NCI-H345 (cell line): ENCODE measurements at regions not wholly inside any gene's neighbourhood (a gene's known extent, or its start where the extent isn't known, plus 50 kb on each side); places are given as distances from the start of the nearest gene placed in this dataset.

Source experiments
- DNase-seq: peaks from one replicate; lab custom pipeline; 2025; lab: John Stamatoyannopoulos, UW

DNA sequence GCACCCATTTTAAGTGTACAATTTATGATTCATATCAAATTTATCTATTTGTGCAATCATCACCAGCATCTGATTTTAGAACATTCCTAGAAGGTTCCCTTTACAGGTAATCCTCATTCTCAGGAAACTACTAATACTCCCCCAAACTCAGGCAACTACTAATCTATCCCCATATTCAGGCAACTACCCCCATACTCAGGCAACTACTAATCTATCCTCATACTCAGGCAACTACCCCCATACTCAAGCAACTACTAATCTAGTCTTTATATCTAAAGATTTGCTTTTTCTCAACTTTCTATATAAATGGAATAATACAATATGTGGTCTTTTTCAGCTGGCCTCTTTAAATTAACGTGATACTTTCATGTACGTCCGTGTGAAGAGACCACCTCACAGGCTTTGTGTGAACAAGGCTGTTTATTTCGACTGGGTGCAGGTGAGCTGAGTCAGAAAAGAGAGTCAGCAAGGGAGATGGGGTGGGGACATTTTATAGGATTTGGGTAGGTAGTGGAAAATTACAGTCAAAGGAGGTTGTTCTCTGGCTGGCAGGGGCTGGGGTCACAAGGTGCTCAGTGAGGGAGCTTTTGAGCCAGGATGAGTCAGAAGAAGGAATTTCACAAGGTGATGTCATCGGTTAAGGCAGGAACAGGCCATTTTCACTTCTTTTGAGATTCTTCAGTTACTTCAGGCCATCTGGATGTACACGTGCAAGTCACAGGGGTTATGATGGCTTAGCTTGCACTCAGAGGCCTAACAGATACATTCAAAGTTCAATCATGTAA, 1444.5 kb upstream of the CADM2 start:
- DNase-seq = no peak

- DNase-seq = no peak
Observed at GRCh38 chr3:83515123-83515522, 1443.7 kb upstream of the CADM2 start.

DNA sequence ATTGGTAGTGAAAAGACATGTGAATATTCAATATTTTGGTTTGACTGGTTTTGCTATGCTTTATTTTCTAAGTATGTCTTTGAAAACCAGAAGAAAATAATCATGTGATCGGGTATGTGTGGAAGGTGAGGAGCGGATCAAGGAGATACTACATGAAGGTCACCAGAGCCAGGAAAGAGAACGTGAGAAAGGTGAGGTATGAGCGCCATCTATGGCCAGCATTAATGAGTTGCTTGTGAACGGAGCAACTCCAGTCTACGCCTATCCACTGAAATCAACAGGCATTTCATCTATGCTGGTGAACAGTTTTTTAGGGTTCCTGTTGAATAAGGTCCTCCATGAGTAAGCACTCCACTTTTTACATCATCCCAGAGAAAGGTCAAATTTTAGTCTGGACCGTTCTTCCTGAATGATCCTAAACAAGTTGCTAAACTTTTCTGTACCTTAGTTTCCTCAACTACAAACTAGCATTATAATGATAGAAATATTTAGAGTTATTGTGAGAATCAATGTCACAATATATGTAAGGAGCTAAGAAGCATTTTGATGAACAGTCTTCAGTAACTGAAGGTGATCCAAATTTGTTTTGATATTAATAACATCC, 1435.2 kb upstream of the CADM2 start:
- peak; percentile 58 for DNase-seq

- DNase-seq = peak; percentile 48
Observed at GRCh38 chr3:83524901-83525300, 1433.9 kb upstream of the CADM2 start.

DNA sequence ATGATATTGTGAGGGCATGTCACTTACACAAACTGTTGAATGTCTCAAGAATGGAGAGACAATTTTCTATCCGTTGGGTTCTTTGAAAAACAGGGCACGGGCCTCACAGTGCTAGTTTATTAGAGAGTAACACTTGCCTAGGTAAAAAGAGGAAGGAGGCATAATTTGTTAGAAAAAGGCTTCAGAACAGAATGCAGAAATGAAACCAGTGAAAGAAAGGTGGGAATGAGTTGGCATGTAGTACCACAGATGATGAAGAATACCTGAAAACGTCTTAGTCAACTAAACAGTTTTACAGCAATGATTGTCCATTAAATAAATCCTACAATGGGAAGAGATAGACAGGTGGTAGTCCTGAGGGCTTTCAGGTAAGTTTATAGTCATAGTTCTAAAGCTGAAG, 1399.7 kb upstream of the CADM2 start:
- no peak for DNase-seq

DNA sequence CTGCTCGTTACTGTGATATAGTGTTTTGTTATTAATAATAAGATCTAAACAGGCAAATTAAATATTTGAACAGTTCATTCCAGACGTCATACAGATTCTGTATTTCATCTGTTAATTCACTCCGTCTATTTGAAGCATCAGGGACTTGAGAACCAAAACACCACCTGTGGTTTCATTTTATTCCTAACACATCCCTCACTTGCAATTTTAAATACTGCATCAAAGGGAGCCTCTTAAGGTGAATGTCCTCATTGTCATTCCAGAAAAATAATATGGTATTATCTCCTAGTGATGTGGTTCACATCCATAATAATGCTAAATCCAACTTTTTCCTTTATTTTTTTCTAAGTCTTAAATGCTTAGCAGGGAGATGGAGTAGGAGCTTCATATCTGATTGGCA, 1390.9 kb upstream of the CADM2 start:
- no peak for DNase-seq

GRCh38 chr3:83581546-83581945, 1377.2 kb upstream of the CADM2 start:
- DNase-seq = no peak

DNA sequence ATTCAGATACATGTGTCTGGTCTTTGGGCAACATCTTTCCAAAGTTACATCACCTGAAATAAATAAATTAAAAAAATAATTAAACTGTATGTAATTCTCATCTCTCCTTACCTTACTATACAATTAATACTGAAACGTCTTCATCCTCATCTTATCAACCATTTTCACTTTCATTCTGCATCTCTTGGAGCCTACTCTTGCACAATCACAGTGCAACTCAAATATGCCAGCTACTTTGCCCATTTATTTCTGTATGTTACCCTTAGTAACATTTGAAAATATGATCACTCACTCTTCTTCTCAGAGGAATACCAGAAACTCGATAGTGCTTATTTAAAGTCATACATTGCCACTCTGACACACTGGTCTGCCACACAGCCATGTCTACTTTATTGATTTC, 1357.1 kb upstream of the CADM2 start:
- peak; percentile 19 for DNase-seq

- DNase-seq = no peak
Observed at GRCh38 chr3:83622526-83622925, 1336.3 kb upstream of the CADM2 start.

GRCh38 chr3:83625261-83625660, 1333.5 kb upstream of the CADM2 start:
- DNase-seq = peak; percentile 33

- DNase-seq = no peak
Observed at GRCh38 chr3:83628471-83628870, 1330.3 kb upstream of the CADM2 start.

DNA sequence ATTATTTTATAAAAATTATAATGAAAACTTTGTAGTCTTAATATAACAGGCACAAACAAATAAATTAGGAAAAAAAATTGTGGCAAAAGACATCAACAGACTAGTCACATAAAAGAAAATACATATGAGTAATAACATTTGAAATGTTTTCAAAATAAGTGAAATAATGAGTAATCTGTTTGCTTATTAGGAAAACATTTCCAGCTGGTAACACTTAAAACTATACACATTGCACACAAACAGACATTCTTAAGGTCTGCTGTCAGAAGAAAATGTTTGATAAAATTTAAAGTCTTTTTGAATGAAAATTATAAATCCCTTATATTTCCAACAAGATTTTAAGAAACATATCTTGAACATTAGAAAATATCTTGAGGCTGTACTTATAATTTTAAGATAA, 1326.3 kb upstream of the CADM2 start:
- DNase-seq = no peak

GRCh38 chr3:83633758-83634157, 1325.0 kb upstream of the CADM2 start:
- DNase-seq = no peak

- no peak for DNase-seq
Observed at GRCh38 chr3:83649692-83650091, 1309.1 kb upstream of the CADM2 start.

GRCh38 chr3:83655083-83655482, 1303.7 kb upstream of the CADM2 start:
- DNase-seq = no peak

DNA sequence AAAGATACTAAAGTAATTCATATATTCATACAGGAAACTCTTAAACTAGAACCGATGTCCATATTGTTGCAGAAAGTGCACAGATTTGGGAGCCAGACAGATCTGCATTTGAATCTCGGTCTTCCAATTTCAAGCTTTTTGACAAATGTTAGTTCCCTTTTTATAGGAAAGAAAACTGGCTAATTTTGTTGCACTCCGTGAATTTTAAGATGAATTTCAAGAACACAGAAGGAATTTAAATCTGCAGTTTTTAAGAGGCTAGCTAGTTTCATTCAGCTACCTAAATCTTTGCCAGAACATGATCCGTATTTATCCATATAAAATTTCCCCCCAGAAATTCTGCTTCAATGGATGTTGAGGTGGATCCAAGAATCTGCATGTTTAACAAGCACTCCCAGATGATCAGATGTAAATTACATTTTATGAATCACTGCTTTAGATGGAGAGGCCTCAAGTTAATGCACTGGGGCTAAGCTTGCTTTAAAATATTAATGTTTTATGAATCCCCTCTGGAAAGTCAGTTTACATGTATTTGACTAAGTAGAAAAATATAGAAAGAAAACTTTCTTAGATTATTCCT, 1296.3 kb upstream of the CADM2 start:
- DNase-seq = no peak

- no peak for DNase-seq
Observed at GRCh38 chr3:83670416-83670815, 1288.4 kb upstream of the CADM2 start.

DNA sequence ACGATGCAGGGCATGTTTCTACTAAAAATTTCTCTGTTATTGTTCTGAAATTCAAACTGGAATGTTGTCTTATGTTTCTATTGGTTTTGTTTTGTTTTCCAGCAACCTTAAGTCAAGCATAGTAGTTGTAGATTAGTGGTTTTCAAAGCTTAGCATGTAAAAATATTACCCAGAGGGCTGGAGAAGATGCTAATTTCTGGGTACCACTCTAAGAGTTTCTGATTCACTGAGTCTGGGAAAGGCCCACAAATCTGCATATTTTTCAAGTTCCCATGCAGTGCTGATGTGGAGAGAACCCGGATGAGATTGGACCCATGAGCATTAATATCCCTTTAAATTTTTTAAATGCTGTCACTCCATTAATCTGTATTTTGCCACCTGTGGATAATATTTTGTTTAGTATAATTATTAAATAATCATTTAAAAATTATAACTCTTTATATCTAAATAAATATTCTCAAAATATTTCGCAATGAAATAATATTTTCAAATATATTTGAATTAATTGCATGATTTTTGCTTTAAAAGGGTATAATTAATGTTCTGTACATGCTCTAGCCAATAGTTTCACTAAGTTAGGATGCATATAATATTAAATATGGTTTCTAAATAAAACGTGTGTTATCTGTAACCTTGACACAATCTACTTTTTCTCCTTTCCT, 1274.7 kb upstream of the CADM2 start:
- DNase-seq = no peak

DNA sequence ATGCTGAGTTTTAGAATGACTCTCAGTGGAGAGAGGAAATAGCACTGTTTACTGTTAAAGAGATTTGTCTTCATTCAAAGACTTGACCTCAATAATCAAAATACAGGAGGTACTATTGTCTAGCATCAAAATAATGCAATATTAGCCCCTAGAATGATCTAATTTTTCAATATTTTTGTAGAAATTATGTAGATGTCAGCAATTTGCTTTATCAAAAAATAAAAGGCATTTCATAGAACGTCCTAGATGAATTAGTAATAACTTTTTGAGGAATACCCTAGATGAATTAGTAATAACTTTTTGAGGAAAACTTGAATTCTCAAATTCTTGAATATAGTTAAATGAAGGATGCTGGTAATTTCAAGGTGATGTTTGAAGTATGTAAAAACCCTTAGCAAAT, 1252.1 kb upstream of the CADM2 start:
- no peak for DNase-seq

GRCh38 chr3:83715307-83715706, 1243.5 kb upstream of the CADM2 start:
- no peak for DNase-seq

GRCh38 chr3:83729576-83729975, 1229.2 kb upstream of the CADM2 start:
- no peak for DNase-seq

DNA sequence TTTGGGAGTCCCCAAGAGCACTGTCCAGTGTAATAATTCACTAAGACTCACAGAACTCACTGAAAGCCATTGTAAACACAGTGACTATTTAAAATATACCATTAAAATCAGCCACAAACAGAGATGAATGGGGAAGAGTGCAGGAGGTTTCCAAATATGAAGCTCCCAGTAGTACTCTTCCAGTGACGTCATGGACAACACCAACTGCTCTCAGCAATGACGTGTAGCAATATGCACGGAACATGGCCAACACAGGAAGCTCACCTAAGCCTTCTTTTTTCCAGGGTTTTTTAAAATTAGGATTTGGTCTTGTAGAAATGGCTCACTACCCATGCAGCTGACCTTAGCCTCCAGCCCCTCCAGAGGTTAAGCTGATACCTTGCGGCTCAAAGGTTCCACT, 1224.1 kb upstream of the CADM2 start:
- no peak for DNase-seq

- DNase-seq = no peak
Observed at GRCh38 chr3:83738202-83738601, 1220.6 kb upstream of the CADM2 start.
